Ishikawa (cell line): ENCODE measurements at regions not wholly inside any gene's neighbourhood (a gene's known extent, or its start where the extent isn't known, plus 50 kb on each side); places are given as distances from the start of the nearest gene placed in this dataset.

ENCODE experiments used
- CREB1 ChIP-seq: IDR thresholded peaks from 2 replicates; pipeline ENCODE4 v1.6.1; 2012; ENCODE audit warnings: low read depth
- EP300 ChIP-seq: IDR thresholded peaks from 2 replicates; pipeline ENCODE4 v1.6.1; 2012; ENCODE audit warnings: borderline replicate concordance
- FOXM1 ChIP-seq: IDR thresholded peaks from 2 replicates; pipeline ENCODE4 v1.6.1; 2012; ENCODE audit warnings: low read depth, borderline replicate concordance
- TAF1 ChIP-seq: IDR thresholded peaks from 2 replicates; pipeline ENCODE4 v1.6.1; 2012; ENCODE audit warnings: low read depth, mild to moderate bottlenecking
- TCF12 ChIP-seq: IDR thresholded peaks from 2 replicates; pipeline ENCODE4 v1.6.1; 2012; ENCODE audit warnings: low read depth
- TEAD4 ChIP-seq: IDR thresholded peaks from 2 replicates; pipeline ENCODE4 v1.6.1; 2012
- USF1 ChIP-seq: IDR thresholded peaks from 2 replicates; pipeline ENCODE4 v1.6.1; 2012
- YY1 ChIP-seq: IDR thresholded peaks from 2 replicates; pipeline ENCODE4 v1.6.1; 2012; ENCODE audit warnings: low read depth
- TF ChIP-seq, protein P1 (sequence below): IDR thresholded peaks from 2 replicates; pipeline ENCODE4 v1.6.1; 2012
- TF ChIP-seq, protein P2 (sequence below): IDR thresholded peaks from 2 replicates; pipeline ENCODE4 v1.6.1; 2012; ENCODE audit warnings: low read depth, mild to moderate bottlenecking

GRCh38 chr4:126230269-126230668 is 915.5 kb downstream of the FAT4 start:
- no peak for TF ChIP-seq CREB1
- TF ChIP-seq EP300, result no peak
- TF ChIP-seq FOXM1, result no peak
- TF ChIP-seq TAF1, result no peak
- TF ChIP-seq, protein P1, sequence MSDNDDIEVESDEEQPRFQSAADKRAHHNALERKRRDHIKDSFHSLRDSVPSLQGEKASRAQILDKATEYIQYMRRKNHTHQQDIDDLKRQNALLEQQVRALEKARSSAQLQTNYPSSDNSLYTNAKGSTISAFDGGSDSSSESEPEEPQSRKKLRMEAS, result no peak
- TF ChIP-seq, protein P2, sequence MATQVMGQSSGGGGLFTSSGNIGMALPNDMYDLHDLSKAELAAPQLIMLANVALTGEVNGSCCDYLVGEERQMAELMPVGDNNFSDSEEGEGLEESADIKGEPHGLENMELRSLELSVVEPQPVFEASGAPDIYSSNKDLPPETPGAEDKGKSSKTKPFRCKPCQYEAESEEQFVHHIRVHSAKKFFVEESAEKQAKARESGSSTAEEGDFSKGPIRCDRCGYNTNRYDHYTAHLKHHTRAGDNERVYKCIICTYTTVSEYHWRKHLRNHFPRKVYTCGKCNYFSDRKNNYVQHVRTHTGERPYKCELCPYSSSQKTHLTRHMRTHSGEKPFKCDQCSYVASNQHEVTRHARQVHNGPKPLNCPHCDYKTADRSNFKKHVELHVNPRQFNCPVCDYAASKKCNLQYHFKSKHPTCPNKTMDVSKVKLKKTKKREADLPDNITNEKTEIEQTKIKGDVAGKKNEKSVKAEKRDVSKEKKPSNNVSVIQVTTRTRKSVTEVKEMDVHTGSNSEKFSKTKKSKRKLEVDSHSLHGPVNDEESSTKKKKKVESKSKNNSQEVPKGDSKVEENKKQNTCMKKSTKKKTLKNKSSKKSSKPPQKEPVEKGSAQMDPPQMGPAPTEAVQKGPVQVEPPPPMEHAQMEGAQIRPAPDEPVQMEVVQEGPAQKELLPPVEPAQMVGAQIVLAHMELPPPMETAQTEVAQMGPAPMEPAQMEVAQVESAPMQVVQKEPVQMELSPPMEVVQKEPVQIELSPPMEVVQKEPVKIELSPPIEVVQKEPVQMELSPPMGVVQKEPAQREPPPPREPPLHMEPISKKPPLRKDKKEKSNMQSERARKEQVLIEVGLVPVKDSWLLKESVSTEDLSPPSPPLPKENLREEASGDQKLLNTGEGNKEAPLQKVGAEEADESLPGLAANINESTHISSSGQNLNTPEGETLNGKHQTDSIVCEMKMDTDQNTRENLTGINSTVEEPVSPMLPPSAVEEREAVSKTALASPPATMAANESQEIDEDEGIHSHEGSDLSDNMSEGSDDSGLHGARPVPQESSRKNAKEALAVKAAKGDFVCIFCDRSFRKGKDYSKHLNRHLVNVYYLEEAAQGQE, result no peak
- no peak for TF ChIP-seq TEAD4
- no peak for TF ChIP-seq USF1
- no peak for TF ChIP-seq TCF12
- no peak for TF ChIP-seq YY1
